ENCODE measurements at regions not wholly inside any gene's neighbourhood (a gene's known extent, or its start where the extent isn't known, plus 50 kb on each side); places are given as distances from the start of the nearest gene placed in this dataset.

GRCh38 chr1:38310079-38310478, 263.5 kb upstream of the POU3F1 start (continued):
- TF ChIP-seq ZNF23 (CRISPR knock-in tag; IDR thresholded peaks at IDR 0.05) (no peak), ZNF644 (tag; IDR thresholded peaks at IDR 0.05; ENCODE audit: low read depth) (no peak), BACH1 (tag; IDR thresholded peaks at IDR 0.05) (no peak), ZSCAN29 (IDR thresholded peaks at IDR 0.05) (no peak), ZNF518B (CRISPR knock-in tag; IDR thresholded peaks at IDR 0.05) (no peak), BRF1 (IDR thresholded peaks at IDR 0.05; ENCODE audit: borderline replicate concordance, extremely low read depth, insufficient read length) (no peak), ZBTB5 (IDR thresholded peaks at IDR 0.05) (no peak), GTF2A2 (tag; IDR thresholded peaks at IDR 0.05) (no peak), SP1 (CRISPR knock-in tag; IDR thresholded peaks at IDR 0.05) (no peak), NCOA6 (IDR thresholded peaks at IDR 0.05) (no peak), ZSCAN32 (CRISPR knock-in tag; IDR thresholded peaks at IDR 0.05) (no peak), SUPT5H (IDR thresholded peaks at IDR 0.05) (no peak), TAF15 (IDR thresholded peaks at IDR 0.05; ENCODE audit: low read depth, low read length) (no peak), ESRRA (IDR thresholded peaks at IDR 0.05; ENCODE audit: borderline replicate concordance, low read depth) (no peak), ZNF668 (CRISPR knock-in tag; IDR thresholded peaks at IDR 0.05) (no peak), ZNF274 (IDR thresholded peaks at IDR 0.05; ENCODE audit: borderline replicate concordance, low read depth, low read length) (no peak), ZNF639 (CRISPR knock-in tag; conservative IDR thresholded peaks at IDR 0.05 in 1 of 2, IDR thresholded peaks at IDR 0.05 in 1 of 2) (no peak), JUNB (CRISPR knock-in tag; conservative IDR thresholded peaks at IDR 0.05) (no peak), FOXM1 (IDR thresholded peaks at IDR 0.05; ENCODE audit: low read depth) (no peak), FOXM1 (CRISPR knock-in tag; IDR thresholded peaks at IDR 0.05; ENCODE audit: low read depth) (no peak), TAL1 (IDR thresholded peaks at IDR 0.05) (peak; percentile 46; the same call in 1 of the 2 replicates), FOXK1 (CRISPR knock-in tag; IDR thresholded peaks at IDR 0.05; ENCODE audit: borderline replicate concordance) (no peak), TAF7 (tag; IDR thresholded peaks at IDR 0.05) (no peak)
- TF ChIP-seq, protein P1, sequence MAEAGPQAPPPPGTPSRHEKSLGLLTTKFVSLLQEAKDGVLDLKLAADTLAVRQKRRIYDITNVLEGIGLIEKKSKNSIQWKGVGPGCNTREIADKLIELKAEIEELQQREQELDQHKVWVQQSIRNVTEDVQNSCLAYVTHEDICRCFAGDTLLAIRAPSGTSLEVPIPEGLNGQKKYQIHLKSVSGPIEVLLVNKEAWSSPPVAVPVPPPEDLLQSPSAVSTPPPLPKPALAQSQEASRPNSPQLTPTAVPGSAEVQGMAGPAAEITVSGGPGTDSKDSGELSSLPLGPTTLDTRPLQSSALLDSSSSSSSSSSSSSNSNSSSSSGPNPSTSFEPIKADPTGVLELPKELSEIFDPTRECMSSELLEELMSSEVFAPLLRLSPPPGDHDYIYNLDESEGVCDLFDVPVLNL (CRISPR knock-in tag; IDR thresholded peaks at IDR 0.05; ENCODE audit: low read depth) = no peak

All from K562 (cell line).